NCI-H1930 (cell line): ENCODE measurements at regions not wholly inside any gene's neighbourhood (a gene's known extent, or its start where the extent isn't known, plus 50 kb on each side); places are given as distances from the start of the nearest gene placed in this dataset.

Experiments used
- DNase-seq, 2 experiments: peaks; one replicate each; lab custom pipeline; 2025; lab: John Stamatoyannopoulos, UW

DNA sequence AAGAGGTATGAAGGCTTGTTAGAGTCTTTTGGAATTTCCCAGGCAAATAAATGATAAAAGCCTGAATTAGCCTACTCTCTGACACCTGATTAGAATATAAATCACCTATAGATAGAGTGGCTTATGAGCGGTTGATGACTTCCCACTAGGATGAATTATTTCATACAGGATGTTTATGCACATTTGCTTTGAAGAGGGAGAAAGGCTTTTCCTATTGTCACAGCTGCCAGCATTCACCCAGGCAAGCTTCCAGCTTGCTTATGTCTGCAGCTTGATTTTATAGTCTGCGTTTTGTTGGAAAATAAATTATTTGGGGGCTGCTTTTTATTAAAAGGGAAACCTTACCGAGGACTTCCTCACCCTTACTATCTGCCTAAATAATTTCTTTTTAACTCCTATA lies 51.3 kb upstream of the EIF2S2 start:
- DNase-seq = no peak

DNA sequence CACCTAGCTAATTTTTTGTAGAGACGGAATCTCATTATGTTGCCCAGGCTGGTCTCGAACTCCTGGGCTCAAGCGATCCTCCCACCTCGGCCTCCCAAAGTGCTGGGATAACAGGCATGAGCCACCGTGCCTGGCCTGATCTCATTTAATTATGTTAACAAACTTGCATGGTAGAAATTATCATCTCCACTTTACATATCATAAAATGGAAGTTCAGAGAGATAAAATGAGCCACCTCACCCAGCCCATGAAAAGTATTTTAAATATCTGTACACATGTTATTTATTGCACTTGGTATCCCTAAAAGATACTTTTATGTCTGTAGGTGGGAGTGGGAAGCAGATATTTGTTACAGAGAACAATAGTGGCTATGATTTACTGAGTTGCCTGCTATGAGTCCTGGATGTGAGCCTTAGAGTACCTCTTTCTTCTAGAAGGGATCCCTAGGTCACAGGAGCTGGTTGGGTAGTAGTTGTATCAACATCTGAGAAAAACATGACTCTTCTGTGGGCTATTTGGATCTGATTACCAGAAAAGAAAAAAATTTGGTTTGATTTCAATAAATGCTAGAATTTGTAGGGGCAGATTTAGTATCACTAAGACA lies 52.4 kb upstream of the EIF2S2 start:
- no peak for DNase-seq

DNA sequence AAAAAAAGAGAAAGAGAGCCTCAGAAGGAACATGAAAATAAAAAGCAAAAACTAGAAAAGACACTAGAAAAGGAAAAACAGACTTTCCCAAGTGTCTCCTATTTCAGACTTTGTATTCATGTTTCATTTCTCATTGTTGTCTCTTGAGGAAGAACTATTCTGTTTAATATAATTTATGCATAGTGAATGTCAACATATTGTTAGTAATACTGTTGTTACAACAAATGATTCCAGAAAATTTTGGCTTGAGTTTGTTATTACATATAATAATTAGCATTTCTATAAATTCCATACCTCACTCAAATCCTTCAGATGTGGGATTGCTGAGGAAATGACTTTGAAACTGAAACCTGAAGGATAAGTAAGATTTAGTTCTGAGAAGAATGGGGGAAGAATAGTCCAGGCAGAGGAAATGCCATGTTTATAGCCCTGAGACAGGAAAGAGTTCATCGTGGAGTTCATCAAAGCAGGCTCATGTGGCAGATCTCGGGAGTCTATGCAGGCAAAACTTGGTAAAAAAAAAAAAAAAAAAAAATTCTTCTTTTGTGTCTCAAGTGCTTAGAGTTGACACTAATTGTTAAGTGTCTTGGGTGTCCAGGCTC lies 53.1 kb upstream of the EIF2S2 start:
- no peak for DNase-seq

DNA sequence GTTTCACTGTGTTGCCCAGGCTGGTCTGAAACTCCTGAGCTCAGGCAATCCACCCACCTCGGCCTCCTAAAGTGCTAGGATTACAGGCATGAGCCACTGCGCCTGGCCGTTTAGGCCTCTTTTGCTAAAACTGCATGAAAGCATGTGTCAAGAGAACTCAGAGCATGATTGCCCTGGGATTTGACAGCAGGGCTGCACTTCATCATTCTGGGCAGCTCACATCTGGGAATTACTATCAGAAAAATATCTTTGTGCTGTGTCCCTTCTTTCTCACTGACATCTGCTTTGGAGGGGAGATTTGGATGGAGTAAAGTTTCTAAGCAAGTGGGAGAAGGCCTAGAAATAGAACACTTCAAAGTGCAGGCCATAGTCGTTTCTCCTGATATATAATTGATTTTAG lies 59.6 kb upstream of the EIF2S2 start:
- DNase-seq = no peak

DNA sequence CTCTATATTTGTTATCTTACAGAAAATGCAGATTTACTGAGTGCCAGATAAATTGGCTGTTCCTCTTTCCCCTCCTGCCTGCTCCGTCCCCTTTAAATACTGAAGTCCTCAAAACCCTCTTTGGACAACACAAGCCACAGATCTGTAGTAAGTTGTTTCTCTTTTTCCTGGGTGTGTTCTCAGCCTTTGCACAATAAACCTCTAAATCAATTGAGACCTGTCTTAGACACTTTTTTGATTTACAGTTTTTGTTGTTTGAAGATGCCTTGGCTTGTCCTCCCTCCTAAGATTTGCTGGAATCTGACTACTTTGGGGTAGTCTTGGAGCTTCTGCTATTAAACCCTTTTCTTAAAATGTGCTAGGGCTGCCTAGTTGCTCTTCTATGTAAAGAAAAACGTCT lies 60.9 kb upstream of the EIF2S2 start:
- DNase-seq = no peak

DNA sequence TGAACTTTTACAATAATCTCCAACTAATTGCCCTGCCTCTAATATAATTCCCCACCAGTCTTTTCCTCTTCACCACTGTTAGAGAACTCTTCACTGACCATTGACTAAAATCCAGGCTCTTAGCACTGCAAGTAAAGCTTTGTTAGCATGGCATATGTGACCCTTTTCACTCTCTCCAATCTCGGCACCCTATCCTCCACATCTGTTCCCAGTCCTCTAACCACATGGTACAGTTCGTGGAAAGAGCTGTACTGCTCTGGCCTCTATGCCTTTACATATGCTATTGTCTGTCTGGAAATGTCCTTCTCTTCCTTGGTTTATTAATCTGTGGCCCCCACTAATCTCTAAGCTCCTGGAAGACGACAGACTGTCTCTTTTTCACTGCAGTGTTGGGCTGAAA lies 63.0 kb upstream of the EIF2S2 start:
- DNase-seq = no peak

DNA sequence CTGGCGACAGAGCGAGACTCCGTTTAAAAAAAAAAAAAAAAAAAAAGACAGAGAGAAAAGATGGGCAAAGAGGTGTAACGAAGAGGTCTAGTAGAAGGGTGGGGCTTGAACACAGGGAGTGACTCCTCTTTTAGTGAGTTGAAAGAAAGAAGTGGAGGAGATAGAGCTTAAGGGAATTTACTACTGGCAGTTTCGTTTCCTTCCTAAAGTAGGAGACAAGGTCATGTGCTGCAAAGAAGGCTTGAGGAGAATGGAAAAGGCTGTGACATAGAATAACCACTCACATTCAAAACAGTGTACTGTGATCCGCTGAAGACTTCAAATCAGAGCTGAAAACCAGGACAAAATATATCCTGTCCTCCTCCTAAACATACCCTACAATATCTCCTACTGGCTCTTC lies 63.8 kb upstream of the EIF2S2 start:
- no peak for DNase-seq

DNA sequence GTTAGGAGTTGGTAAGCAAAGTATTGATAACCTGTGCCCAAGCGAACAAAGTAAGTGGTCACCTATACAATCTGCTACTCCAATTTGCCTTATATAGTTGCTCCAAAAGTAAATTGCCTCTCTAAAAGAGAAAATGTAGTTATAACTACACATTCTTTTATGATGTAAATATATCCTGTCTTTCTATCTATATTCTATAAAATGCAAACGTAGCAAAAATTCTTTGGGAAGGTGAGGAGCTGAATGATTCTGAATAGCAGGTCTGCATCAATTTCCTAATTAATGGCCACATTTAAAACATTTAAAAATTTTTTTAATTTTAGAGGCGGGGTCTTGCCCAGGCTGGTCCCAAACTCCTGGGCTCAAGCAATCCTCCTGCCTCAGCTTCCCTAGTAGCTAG lies 64.2 kb upstream of the ASIP start:
- no peak for DNase-seq

DNA sequence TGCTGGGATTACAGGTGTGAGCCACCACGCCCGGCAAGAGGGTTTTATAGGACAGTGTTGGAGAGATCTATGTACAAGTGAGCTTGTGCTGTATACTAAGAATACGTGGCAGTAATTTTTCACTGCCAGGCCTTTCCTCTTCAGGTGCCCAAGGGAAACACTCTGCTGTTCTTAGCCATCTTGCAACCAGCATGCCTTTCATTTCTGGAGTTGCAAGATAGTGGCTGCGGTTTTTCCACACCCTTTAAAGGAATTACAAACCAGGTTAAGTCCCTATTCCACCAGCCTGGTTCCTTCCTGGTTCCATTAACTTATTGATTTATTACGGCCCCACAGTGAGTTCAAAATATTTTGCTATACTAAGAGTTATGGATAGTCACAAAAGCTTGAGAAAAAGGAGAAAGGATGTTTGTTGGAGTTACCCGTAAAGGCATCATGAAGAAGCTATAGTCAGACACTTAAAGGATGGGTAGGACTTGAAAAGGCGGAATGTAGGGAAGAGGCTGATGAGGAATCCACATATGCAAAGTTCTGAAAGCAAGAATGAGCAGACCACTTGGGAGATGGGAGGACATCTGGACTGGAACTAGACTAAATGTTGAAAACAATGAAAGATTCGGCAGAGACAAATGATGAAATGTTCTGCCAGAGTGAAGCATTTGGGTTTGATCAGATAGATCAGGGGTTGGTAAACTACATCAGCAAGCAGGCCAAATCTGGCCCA lies 61.4 kb upstream of the ASIP start:
- DNase-seq = no peak

DNA sequence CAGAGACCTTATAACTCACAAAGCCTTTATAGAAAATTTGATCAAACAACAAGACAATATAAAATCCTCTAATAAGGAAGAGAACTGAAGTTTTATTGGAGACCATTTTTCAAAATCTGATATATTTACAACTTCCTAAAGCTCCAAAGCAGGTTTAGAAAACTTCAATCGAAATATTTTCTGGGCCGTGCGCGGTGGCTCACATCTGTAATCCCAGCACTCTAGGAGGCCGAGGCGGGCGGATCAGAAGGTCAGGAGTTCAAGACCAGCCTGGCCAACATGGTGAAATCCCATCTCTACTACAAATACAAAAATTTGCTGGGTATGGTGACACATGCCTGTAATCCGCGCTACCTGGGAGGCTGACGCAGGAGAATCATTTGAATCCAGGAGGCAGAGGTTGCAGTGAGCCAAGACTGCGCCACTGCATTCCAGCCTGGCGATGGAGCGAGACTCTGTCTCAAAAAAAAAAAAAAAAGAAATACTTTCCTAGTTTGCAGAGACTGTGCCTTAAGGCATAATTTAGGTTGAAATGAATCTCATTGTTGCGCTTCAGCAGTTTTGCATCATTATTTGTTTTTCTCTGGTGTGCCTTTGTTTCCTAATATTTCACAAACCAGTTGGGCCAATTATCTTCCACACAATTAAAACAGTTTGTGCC lies 60.6 kb upstream of the ASIP start:
- no peak for DNase-seq

DNA sequence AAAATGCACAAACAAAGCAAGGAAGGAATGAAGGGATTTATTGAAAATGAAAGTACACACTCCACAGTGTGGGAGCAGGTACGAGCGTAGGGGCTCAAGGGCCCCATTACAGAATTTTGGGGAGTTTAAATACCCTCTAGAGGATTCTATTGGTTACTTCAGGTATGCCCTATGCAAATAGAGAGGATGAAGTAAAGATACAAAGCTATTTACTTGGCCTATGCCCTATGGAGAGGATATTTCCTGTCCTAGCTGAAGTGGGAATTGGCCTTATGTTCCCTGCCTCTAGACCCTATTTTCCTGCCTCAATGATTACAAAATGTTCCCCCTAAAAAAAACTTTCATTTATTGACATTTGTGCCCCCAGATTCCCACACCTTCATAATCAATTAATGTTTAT lies 59.7 kb upstream of the ASIP start:
- no peak for DNase-seq

DNA sequence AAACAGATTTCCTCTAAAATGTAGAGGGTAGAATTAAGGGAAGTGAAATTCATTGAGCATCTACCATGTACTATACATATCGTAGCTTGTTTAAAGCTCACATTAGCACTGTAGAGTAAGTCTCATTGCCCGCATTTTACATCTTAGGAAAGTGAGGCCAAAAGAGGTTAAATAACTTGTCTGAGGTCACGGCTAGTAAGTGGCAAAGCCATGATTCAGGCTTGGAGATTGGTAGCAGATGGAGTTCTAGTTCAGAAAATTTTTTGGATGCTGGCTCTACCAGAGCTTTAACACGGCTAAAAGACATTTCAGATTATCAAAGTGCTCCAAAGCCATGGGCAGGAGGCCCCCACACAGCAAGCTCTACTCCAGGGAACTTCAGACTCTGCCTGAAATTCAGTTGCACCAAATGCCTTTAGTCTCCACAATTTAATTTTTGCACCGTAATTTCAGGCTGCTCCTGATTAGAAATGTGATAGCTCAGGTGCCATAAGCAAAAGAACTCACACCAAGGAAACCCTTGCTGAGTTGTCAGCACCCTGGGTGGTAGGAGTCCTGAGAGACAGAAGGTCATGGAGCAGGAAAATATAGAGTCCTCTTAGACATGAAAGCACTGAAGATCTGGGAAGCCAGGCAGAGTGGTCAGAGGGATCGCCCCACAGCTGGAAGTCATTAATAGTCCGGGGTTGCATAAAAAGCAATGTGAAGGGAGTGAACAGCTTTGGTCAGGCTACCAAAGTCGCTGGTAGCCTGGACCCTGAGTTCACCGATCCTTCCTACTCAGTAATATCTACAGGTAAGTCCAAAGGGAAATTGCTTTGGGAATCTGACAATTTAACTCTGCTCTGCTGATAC lies 55.2 kb upstream of the ASIP start:
- no peak for DNase-seq

DNA sequence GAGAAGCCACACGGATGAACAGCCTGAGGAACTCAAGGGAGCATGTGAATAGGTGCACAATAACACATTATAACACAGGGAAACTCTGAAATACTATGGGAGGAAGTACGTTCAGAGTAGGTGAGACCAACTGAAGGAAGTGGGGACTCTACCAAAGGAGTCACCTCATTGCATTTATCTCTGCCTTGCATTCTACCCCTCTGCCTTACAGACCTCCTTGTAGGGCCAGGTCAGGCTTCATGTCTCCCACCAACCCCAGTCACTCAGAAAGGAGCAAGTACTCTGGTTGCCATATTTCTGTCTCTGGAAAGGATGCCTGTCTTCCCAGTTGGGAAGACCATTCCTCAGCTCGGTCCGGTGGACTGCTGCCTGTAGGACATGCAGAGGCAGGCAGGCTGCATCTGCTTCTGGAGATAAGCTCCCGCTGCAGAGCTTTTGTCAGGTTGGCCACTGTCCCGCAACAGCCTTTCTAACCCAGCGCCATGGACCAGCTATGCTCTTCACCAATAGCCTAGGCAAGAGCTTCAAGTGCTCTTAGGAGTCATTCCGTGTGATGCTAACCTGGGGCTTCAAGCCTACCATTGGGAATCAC lies 51.6 kb upstream of the ASIP start:
- no peak for DNase-seq

DNA sequence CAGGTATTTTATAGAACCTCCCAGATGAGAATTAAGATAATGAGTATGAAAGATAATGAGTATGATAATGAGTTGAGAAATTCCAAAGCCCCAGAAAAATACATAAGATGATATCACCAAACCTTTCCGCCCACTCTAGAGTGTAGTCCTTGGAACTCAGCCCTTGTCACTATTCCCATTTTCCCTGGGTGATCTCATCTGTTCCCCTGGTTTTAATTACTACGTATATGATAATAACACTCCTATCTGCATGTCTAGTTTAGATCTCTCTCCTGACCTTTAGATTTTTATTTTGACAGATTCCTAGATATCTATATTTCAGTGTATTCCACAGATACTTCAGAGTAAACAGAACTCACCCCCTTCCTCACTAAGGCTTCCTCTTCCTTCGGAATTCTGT lies 51.0 kb upstream of the ASIP start:
- DNase-seq = no peak

DNA sequence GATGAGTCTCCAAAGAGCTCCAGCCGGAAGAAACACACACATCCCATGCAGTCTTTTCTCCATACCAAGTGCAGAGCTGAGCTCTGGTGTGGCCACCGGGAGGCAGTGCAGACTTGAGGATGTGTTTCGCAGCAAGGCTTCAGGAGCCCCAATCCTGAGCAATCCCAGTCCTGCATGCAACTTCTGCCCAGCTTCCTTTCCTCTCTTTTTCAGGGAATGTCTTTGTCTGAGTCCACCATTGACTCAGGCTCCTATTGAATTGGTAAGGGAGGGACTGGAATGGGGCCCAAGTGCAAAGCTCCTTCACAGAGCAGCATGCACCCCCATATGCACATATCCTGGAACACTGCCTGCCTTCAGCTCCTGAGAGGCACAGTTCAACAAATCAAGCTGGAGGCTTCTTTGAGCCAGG lies 50.5 kb upstream of the ASIP start:
- DNase-seq = peak; percentile 35 to 68
